H1 (cell line): ENCODE measurements at regions not wholly inside any gene's neighbourhood (a gene's known extent, or its start where the extent isn't known, plus 50 kb on each side); places are given as distances from the start of the nearest gene placed in this dataset.

Source experiments
- CTCF ChIA-PET: fragments of 300-600 bp; sonication (Branson Sonifier 250); formaldehyde crosslinking; loops from one replicate; lab custom pipeline; 2021; ENCODE audit not compliant: partially characterized antibody; lab: Charles Lee
- POLR2A ChIA-PET: fragments of 300-600 bp; sonication (Branson Sonifier 250); formaldehyde crosslinking; loops from one replicate; lab custom pipeline; 2021; ENCODE audit warnings: inconsistent platforms; ENCODE audit not compliant: partially characterized antibody; lab: Charles Lee
- DNase-seq, 2 experiments: peaks; one replicate each; pipeline versions ENCODE4 v3.0.0 to v3.0.0-alpha.2; 2010 to 2022; ENCODE audit warnings: low spot score in 2 of 2, low read depth in 1 of 2, mixed read lengths in 1 of 2
- FAIRE-seq: peaks from 2 replicates; lab custom pipeline; 2011; peaks lifted over from hg19 to GRCh38; lab: Jason Lieb, UNC
- H2AFZ ChIP-seq: 2 replicates; pipeline ENCODE4 v1.8.1; 2012; ENCODE audit warnings: low read length, inconsistent platforms
- H2AK5ac ChIP-seq: 2 replicates; pipeline ENCODE4 v1.6.1; 2013; ENCODE audit warnings: low read depth, low read length
- H2BK120ac ChIP-seq: replicated peaks from 2 replicates; pipeline ENCODE3; 2013; ENCODE audit warnings: low read depth, low read length, inconsistent platforms
- H2BK12ac ChIP-seq: 2 replicates; pipeline ENCODE4 v1.6.1; 2013; ENCODE audit warnings: low read depth, low read length
- H2BK15ac ChIP-seq: 2 replicates; pipeline ENCODE4 v1.6.1; 2013; ENCODE audit warnings: low read length
- H2BK20ac ChIP-seq: 2 replicates; pipeline ENCODE4 v1.6.1; 2013; ENCODE audit warnings: low read length
- H2BK5ac ChIP-seq: 2 replicates; pipeline ENCODE4 v1.6.1; 2013; ENCODE audit warnings: low read depth, low read length
- H3K14ac ChIP-seq: 2 replicates; pipeline ENCODE4 v1.6.1; 2013; ENCODE audit warnings: inconsistent platforms; ENCODE audit not compliant: insufficient read length
- H3K18ac ChIP-seq: 2 replicates; pipeline ENCODE4 v1.6.1; 2013; ENCODE audit warnings: low read length; ENCODE audit errors: extremely low read depth
- H3K23ac ChIP-seq: 2 replicates; pipeline ENCODE4 v1.6.1; 2013; ENCODE audit warnings: inconsistent platforms; ENCODE audit not compliant: insufficient read length
- H3K23me2 ChIP-seq: 2 replicates; pipeline ENCODE4 v1.6.1; 2013; ENCODE audit warnings: low read depth, low read length
- H3K27ac ChIP-seq: 2 replicates; pipeline ENCODE4 v1.6.1; 2011; ENCODE audit warnings: low read depth, low read length, inconsistent platforms
- H3K27me3 ChIP-seq, 4 experiments: replicated peaks in 1 of 4; 1 replicate in 1 of 4; 2 replicates in 3 of 4; pipeline versions ENCODE4 v1.6.1 to v1.8.1; 2011 to 2013; ENCODE audit warnings: low read length in 3 of 4, mild to moderate bottlenecking in 3 of 4, inconsistent platforms in 2 of 4, mixed read lengths in 2 of 4, moderate library complexity in 1 of 4; ENCODE audit not compliant: control insufficient read depth in 3 of 4, insufficient read depth in 3 of 4; ENCODE audit errors: extremely low read depth in 1 of 4
- H3K36me3 ChIP-seq, 4 experiments: 2 replicates each; pipeline versions ENCODE4 v1.6.1 to v1.8.1; 2011 to 2013; ENCODE audit warnings: mild to moderate bottlenecking in 4 of 4, low read length in 3 of 4, moderate library complexity in 2 of 4, control low read depth in 1 of 4, inconsistent platforms in 1 of 4; ENCODE audit not compliant: insufficient read depth in 4 of 4, control insufficient read depth in 2 of 4
- H3K4ac ChIP-seq: replicated peaks from 2 replicates; pipeline ENCODE3; 2013; ENCODE audit warnings: low read length, low read depth, mixed read lengths, inconsistent platforms; ENCODE audit not compliant: insufficient read length
- H3K4me1 ChIP-seq, 4 experiments: replicated peaks in 1 of 4; 1 replicate in 1 of 4; 2 replicates in 3 of 4; pipeline versions ENCODE4 v1.6.1 to v1.8.1; 2011 to 2013; ENCODE audit warnings: low read length in 3 of 4, inconsistent platforms in 2 of 4, mixed read lengths in 1 of 4; ENCODE audit not compliant: insufficient read depth in 4 of 4, control insufficient read depth in 3 of 4
- H3K4me2 ChIP-seq, 2 experiments: 2 replicates each; pipeline versions ENCODE4 v1.6.1 to v1.8.1; 2011 to 2013; ENCODE audit warnings: low read depth in 2 of 2, low read length in 2 of 2, control low read depth in 1 of 2, inconsistent platforms in 1 of 2, mild to moderate bottlenecking in 1 of 2; ENCODE audit not compliant: insufficient read depth in 1 of 2
- H3K4me3 ChIP-seq, 4 experiments: fragments of 200-600, 300-600 bp in 1 of 4; sonication (generic), shearing (Covaris generic), sonication (Bioruptor Twin) in 1 of 4; 2 replicates each; pipeline versions ENCODE4 v1.5.1 to v1.8.1; 2011 to 2016; ENCODE audit warnings: low read length in 4 of 4, low read depth in 3 of 4, control low read depth in 2 of 4, inconsistent platforms in 2 of 4, mild to moderate bottlenecking in 2 of 4, mixed read lengths in 1 of 4, moderate library complexity in 1 of 4; ENCODE audit not compliant: insufficient read depth in 2 of 4; ENCODE audit errors: extremely low read depth in 1 of 4
- H3K56ac ChIP-seq: replicated peaks from 2 replicates; pipeline ENCODE3; 2013; ENCODE audit warnings: low read depth, mild to moderate bottlenecking, mixed read lengths, low read length, inconsistent platforms; ENCODE audit not compliant: insufficient read length
- H3K79me1 ChIP-seq: 2 replicates; pipeline ENCODE4 v1.6.1; 2013; ENCODE audit warnings: low read depth, low read length, control low read depth
- H3K79me2 ChIP-seq, 2 experiments: 2 replicates each; pipeline versions ENCODE4 v1.6.1 to v1.8.1; 2012 to 2013; ENCODE audit warnings: low read length in 2 of 2, mild to moderate bottlenecking in 2 of 2, inconsistent platforms in 1 of 2; ENCODE audit not compliant: insufficient read depth in 2 of 2, control insufficient read depth in 1 of 2
- H3K9ac ChIP-seq, 4 experiments: replicated peaks in 1 of 4; 1 replicate in 1 of 4; 2 replicates in 3 of 4; pipeline versions ENCODE4 v1.6.1 to v1.8.1; 2011 to 2013; ENCODE audit warnings: low read depth in 3 of 4, low read length in 3 of 4, control low read depth in 2 of 4, mild to moderate bottlenecking in 2 of 4, moderate library complexity in 2 of 4, inconsistent platforms in 1 of 4; ENCODE audit errors: extremely low read depth in 1 of 4
- H3K9me3 ChIP-seq, 2 experiments: 2 replicates each; pipeline versions ENCODE4 v1.6.1 to v1.8.1; 2012 to 2013; ENCODE audit warnings: mild to moderate bottlenecking in 2 of 2, moderate library complexity in 2 of 2, control low read depth in 1 of 2, inconsistent platforms in 1 of 2, low read depth in 1 of 2, low read length in 1 of 2, mixed read lengths in 1 of 2; ENCODE audit not compliant: insufficient read depth in 2 of 2
- H4K20me1 ChIP-seq, 2 experiments: replicated peaks in 1 of 2; 2 replicates each; pipeline versions ENCODE3 to v1.8.1; 2011 to 2013; ENCODE audit warnings: inconsistent platforms in 2 of 2, low read length in 2 of 2, mild to moderate bottlenecking in 1 of 2; ENCODE audit not compliant: insufficient read depth in 2 of 2, control insufficient read depth in 1 of 2
- H4K5ac ChIP-seq: 2 replicates; pipeline ENCODE4 v1.6.1; 2013; ENCODE audit warnings: low read length, low read depth, mixed read lengths, inconsistent platforms; ENCODE audit not compliant: insufficient read length
- H4K8ac ChIP-seq: 2 replicates; pipeline ENCODE4 v1.8.0; 2013; ENCODE audit warnings: mild to moderate bottlenecking, moderate library complexity, low read length, inconsistent platforms; ENCODE audit not compliant: insufficient read depth; ENCODE audit errors: extremely low read depth
- H4K91ac ChIP-seq: replicated peaks from 2 replicates; pipeline ENCODE3; 2013; ENCODE audit warnings: low read length, mixed read lengths, inconsistent platforms; ENCODE audit not compliant: insufficient read length
- E2F6 ChIP-seq: IDR thresholded peaks from 2 replicates; pipeline ENCODE4 v1.6.1; 2012; ENCODE audit warnings: inconsistent platforms
- HDAC2 ChIP-seq, 2 experiments: fragments of 300-600 bp in 1 of 2; sonication (generic) in 1 of 2; IDR thresholded peaks; 2 replicates each; pipeline ENCODE4 v1.6.1; 2011 to 2012; ENCODE audit warnings: low read depth in 2 of 2, low read length in 2 of 2, mild to moderate bottlenecking in 2 of 2, moderate library complexity in 2 of 2, borderline replicate concordance in 1 of 2, inconsistent platforms in 1 of 2
- RBBP5 ChIP-seq: IDR thresholded peaks from 2 replicates; pipeline ENCODE4 v1.7.1; 2012; ENCODE audit warnings: low read depth, mild to moderate bottlenecking, inconsistent platforms, low read length, moderate library complexity, borderline replicate concordance
- SIRT6 ChIP-seq: IDR thresholded peaks from one replicate; pipeline ENCODE4 v1.7.1; 2012; ENCODE audit warnings: low read length, inconsistent platforms
- WGBS, 2 experiments: shearing (Covaris generic) in 1 of 2; methylation state at CpG; one replicate each; pipeline versions ENCODE4 v1.1.6 to v1.1.7; 2013 to 2015; ENCODE audit warnings: low lambda C conversion rate in 2 of 2, mixed read lengths in 2 of 2, inconsistent platforms in 1 of 2, low coverage in 1 of 2, missing lambda C conversion rate in 1 of 2; ENCODE audit not compliant: insufficient replicate concordance in 2 of 2, insufficient coverage in 1 of 2, insufficient read length in 1 of 2; ENCODE audit errors: extremely low coverage in 1 of 2, missing lambda C conversion rate in 1 of 2; 5-methylcytosine and 5-hydroxymethylcytosine counted together

- ChIA-PET POLR2A (no interaction called here), CTCF (interaction anchor here (0.9 to 1.3 kb wide), 3 partner anchors 11 to 382 kb away, joined by 3 to 4 read pairs (median 3); no protein-coding TSS in a partner anchor)
- no peak overlapping the region for H4K5ac ChIP-seq
- H3K79me1 ChIP-seq = no peaks in the 10 kb centered on the region
- DNase-seq (no peak), FAIRE-seq (no peak)
- no peak overlapping the region for H2BK12ac ChIP-seq
- no peaks in the 10 kb centered on the region for H3K36me3 ChIP-seq
- no peaks in the 10 kb centered on the region for H3K79me2 ChIP-seq
- H4K20me1 ChIP-seq = no peaks in the 10 kb centered on the region
- H2BK5ac ChIP-seq = no peak overlapping the region
- no peak overlapping the region for H3K4me3 ChIP-seq
- H2AK5ac ChIP-seq = no peak overlapping the region
- no peaks in the 10 kb centered on the region for H3K4me1 ChIP-seq
- H3K9me3 ChIP-seq = no peaks in the 10 kb centered on the region; a peak in 1 of 4 replicates
- no peak overlapping the region for H3K14ac ChIP-seq
- H3K27me3 ChIP-seq = no peaks in the 10 kb centered on the region
- H4K8ac ChIP-seq = no peak overlapping the region
- no peak overlapping the region for H3K4ac ChIP-seq
- no peak overlapping the region for H3K18ac ChIP-seq
- no peak overlapping the region for H3K56ac ChIP-seq
- no peak overlapping the region for H3K4me2 ChIP-seq
- no peak overlapping the region for H3K9ac ChIP-seq
- no peak overlapping the region for H2BK120ac ChIP-seq
- no peak overlapping the region for H2BK15ac ChIP-seq
- H3K23me2 ChIP-seq = no peaks in the 10 kb centered on the region
- H2AFZ ChIP-seq = no peak overlapping the region
- H3K27ac ChIP-seq = no peak overlapping the region
- H4K91ac ChIP-seq = no peak overlapping the region
- H3K23ac ChIP-seq = no peak overlapping the region
- WGBS, 2 experiments = 87% methylated on average over 4 of the region's 4 CpGs; no CpG with 5 or more reads in 1 of the 2 experiments
- no peak overlapping the region for H2BK20ac ChIP-seq
- TF ChIP-seq SIRT6 (no peak), E2F6 (no peak), HDAC2 (IDR thresholded peaks at IDR 0.05; ENCODE audit: borderline replicate concordance in 1 of 2, low read depth in 2 of 2, low read length in 2 of 2) (no peak), RBBP5 (no peak)
Observed at GRCh38 chr9:107807183-107807582, 317.6 kb upstream of the KLF4 start.
